ENCODE measurements at regions not wholly inside any gene's neighbourhood (a gene's known extent, or its start where the extent isn't known, plus 50 kb on each side); places are given as distances from the start of the nearest gene placed in this dataset.

DNA sequence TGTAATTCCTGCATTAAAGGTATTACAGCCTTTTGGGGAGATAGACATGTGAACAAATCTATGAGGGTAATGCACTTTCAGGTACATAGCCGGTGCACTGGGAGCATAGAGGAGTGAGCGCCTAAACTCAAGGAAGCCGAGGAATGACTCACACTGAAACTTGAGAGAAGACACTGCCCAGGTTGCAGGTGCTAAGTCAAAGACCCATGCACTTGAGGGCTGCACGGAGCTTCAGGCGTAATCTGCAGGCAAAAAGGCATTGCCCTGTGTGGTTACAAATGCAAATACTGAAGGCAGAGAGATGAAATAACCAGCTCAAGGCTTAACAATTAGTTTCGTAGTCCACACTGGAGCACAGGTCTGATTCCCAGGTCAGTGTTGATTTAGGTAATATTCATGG is 51.0 kb upstream of the OSBPL3 start:
- no peak for TF ChIP-seq CTCF (IDR thresholded peaks at IDR 0.05; ENCODE audit: low read depth, low read length)
- no peak for TF ChIP-seq MYC (IDR thresholded peaks at IDR 0.05; ENCODE audit: low read depth, low read length)
- TF ChIP-seq POLR2A (IDR thresholded peaks at IDR 0.05; ENCODE audit: extremely low read depth, insufficient read length), result no peak
- no peak for TF ChIP-seq MAX (IDR thresholded peaks at IDR 0.05; ENCODE audit: low read depth, low read length)
